IMR-90 (cell line): ENCODE measurements at regions not wholly inside any gene's neighbourhood (a gene's known extent, or its start where the extent isn't known, plus 50 kb on each side); places are given as distances from the start of the nearest gene placed in this dataset.

Experiments used
- ATAC-seq: fragments of 200-7000 bp; cut with Tn5 transposase; 2 replicates; pipeline ENCODE4 v1.9.1; 2020; ENCODE audit warnings: low read depth, mild to moderate bottlenecking, moderate library complexity
- BruUV-seq: library from RNA; stranded (reverse); fragments of 400-500 nt; replicated peaks from 2 replicates; lab custom pipeline; 2021; lab: Mats Ljungman, UMichigan
- CTCF ChIA-PET: fragments of 300-600 bp; formaldehyde crosslinking; extraction: SDS; loops from one replicate; lab custom pipeline; 2021; ENCODE audit warnings: antibody characterized with exemption; lab: Yijun Ruan, JAX
- POLR2A ChIA-PET: fragments of 300-600 bp; sonication (Branson Sonifier 250); formaldehyde crosslinking; loops from one replicate; lab custom pipeline; 2022; ENCODE audit warnings: antibody characterized with exemption; ENCODE audit not compliant: unreplicated experiment; lab: Charles Lee
- DNase-seq: peaks from one replicate; pipeline ENCODE4 v3.0.0; 2013
- H2AFZ ChIP-seq: replicated peaks from 2 replicates; pipeline ENCODE3; 2013; ENCODE audit warnings: low read length, mild to moderate bottlenecking; ENCODE audit not compliant: poor library complexity
- H2AK5ac ChIP-seq: 2 replicates; pipeline ENCODE4 v1.6.1; 2013; ENCODE audit warnings: low read depth, low read length, inconsistent platforms
- H2AK9ac ChIP-seq: replicated peaks from 2 replicates; pipeline ENCODE3; 2013; ENCODE audit warnings: mild to moderate bottlenecking, low read depth, low read length, moderate library complexity; ENCODE audit not compliant: poor library complexity
- H2BK120ac ChIP-seq: 2 replicates; pipeline ENCODE4 v1.6.1; 2013; ENCODE audit warnings: low read depth, low read length, inconsistent platforms
- H2BK15ac ChIP-seq: 3 replicates; pipeline ENCODE4 v1.6.1; 2013; ENCODE audit warnings: low read depth, low read length, inconsistent platforms
- H2BK20ac ChIP-seq: 2 replicates; pipeline ENCODE4 v1.6.1; 2013; ENCODE audit warnings: low read depth, mild to moderate bottlenecking, inconsistent platforms, low read length, moderate library complexity
- H2BK5ac ChIP-seq: 2 replicates; pipeline ENCODE4 v1.6.1; 2013; ENCODE audit warnings: mild to moderate bottlenecking, low read depth, low read length, inconsistent platforms; ENCODE audit not compliant: poor library complexity, severe bottlenecking
- H3K14ac ChIP-seq: replicated peaks from 2 replicates; pipeline ENCODE4 v1.6.1; 2013; ENCODE audit warnings: low read depth, low read length, inconsistent platforms
- H3K18ac ChIP-seq: 2 replicates; pipeline ENCODE4 v1.6.1; 2013; ENCODE audit warnings: low read depth, low read length, control low read depth
- H3K23ac ChIP-seq: 2 replicates; pipeline ENCODE4 v1.6.1; 2013; ENCODE audit warnings: low read depth, low read length, inconsistent platforms
- H3K27ac ChIP-seq: 2 replicates; pipeline ENCODE4 v1.5.1; 2013; ENCODE audit warnings: mild to moderate bottlenecking, control low read depth, low read length; ENCODE audit not compliant: insufficient read depth
- H3K27me3 ChIP-seq: 2 replicates; pipeline ENCODE4 v1.6.1; 2013; ENCODE audit warnings: low read length; ENCODE audit not compliant: control insufficient read depth, insufficient read depth
- H3K36me3 ChIP-seq: 2 replicates; pipeline ENCODE4 v1.6.1; 2013; ENCODE audit warnings: low read length, mixed read lengths; ENCODE audit not compliant: control insufficient read depth, insufficient read depth
- H3K4ac ChIP-seq: 2 replicates; pipeline ENCODE4 v1.6.1; 2013; ENCODE audit warnings: low read depth, low read length, inconsistent platforms
- H3K4me1 ChIP-seq: 2 replicates; pipeline ENCODE4 v1.6.1; 2013; ENCODE audit warnings: low read length, mixed read lengths; ENCODE audit not compliant: control insufficient read depth, insufficient read depth
- H3K4me2 ChIP-seq: 2 replicates; pipeline ENCODE4 v1.6.1; 2013; ENCODE audit warnings: low read depth, mild to moderate bottlenecking, control low read depth, low read length, moderate library complexity
- H3K4me3 ChIP-seq: 2 replicates; pipeline ENCODE4 v1.5.1; 2013; ENCODE audit warnings: low read depth, mild to moderate bottlenecking, control low read depth, low read length, moderate library complexity; ENCODE audit not compliant: insufficient read depth
- H3K56ac ChIP-seq: 2 replicates; pipeline ENCODE4 v1.6.1; 2013; ENCODE audit warnings: low read length, inconsistent platforms; ENCODE audit not compliant: insufficient read depth; ENCODE audit errors: extremely low read depth
- H3K79me1 ChIP-seq, 2 experiments: 2 replicates each; pipeline ENCODE4 v1.6.1; 2013; ENCODE audit warnings: low read length in 2 of 2, inconsistent platforms in 1 of 2, low read depth in 1 of 2
- H3K9ac ChIP-seq: 2 replicates; pipeline ENCODE4 v1.6.1; 2013; ENCODE audit warnings: low read depth, low read length, control low read depth
- H3K9me1 ChIP-seq: 2 replicates; pipeline ENCODE4 v1.6.1; 2013; ENCODE audit warnings: low read length, inconsistent platforms; ENCODE audit not compliant: insufficient read depth
- H3K9me3 ChIP-seq: 2 replicates; pipeline ENCODE4 v1.6.1; 2013; ENCODE audit warnings: low read length; ENCODE audit not compliant: control insufficient read depth, insufficient read depth
- H4K20me1 ChIP-seq: 2 replicates; pipeline ENCODE4 v1.6.1; 2013; ENCODE audit warnings: low read length, inconsistent platforms; ENCODE audit not compliant: insufficient read depth
- H4K5ac ChIP-seq: 2 replicates; pipeline ENCODE4 v1.6.1; 2013; ENCODE audit warnings: mild to moderate bottlenecking, low read depth, low read length, control low read depth
- H4K8ac ChIP-seq, 2 experiments: 2 replicates each; pipeline ENCODE4 v1.6.1; 2013; ENCODE audit warnings: low read depth in 2 of 2, low read length in 2 of 2, control low read depth in 1 of 2, inconsistent platforms in 1 of 2
- H4K91ac ChIP-seq: 2 replicates; pipeline ENCODE4 v1.6.1; 2013; ENCODE audit warnings: low read depth, low read length, inconsistent platforms; ENCODE audit not compliant: insufficient read depth
- BHLHE40 ChIP-seq: fragments of 150-350 bp; IDR thresholded peaks from 2 replicates; pipeline ENCODE4 v1.6.1; 2016; ENCODE audit warnings: mild to moderate bottlenecking, low read depth, low read length
- CEBPB ChIP-seq: IDR thresholded peaks from 2 replicates; pipeline ENCODE4 v1.6.1; 2012; ENCODE audit warnings: low read depth, low read length, improper control_type of control experiment
- FOS ChIP-seq: fragments of 150-350 bp; IDR thresholded peaks from 2 replicates; pipeline ENCODE4 v1.6.1; 2016; ENCODE audit warnings: low read depth, low read length
- MAFK ChIP-seq: IDR thresholded peaks from 2 replicates; pipeline ENCODE4 v1.6.1; 2012; ENCODE audit warnings: low read depth, low read length, improper control_type of control experiment
- MAZ ChIP-seq: IDR thresholded peaks from 2 replicates; pipeline ENCODE4 v1.6.1; 2012; ENCODE audit warnings: low read depth, mild to moderate bottlenecking, low read length, improper control_type of control experiment, moderate library complexity, borderline replicate concordance
- MXI1 ChIP-seq: IDR thresholded peaks from 2 replicates; pipeline ENCODE4 v1.6.1; 2012; ENCODE audit warnings: low read depth, mild to moderate bottlenecking, low read length, moderate library complexity, borderline replicate concordance
- NFE2L2 ChIP-seq: fragments of 150-350 bp; IDR thresholded peaks from 2 replicates; pipeline ENCODE4 v1.6.1; 2016; ENCODE audit warnings: low read depth, mild to moderate bottlenecking, low read length
- POLR2A ChIP-seq: IDR thresholded peaks from 2 replicates; pipeline ENCODE4 v1.6.1; 2012; ENCODE audit warnings: mild to moderate bottlenecking, low read depth, low read length
- RAD21 ChIP-seq: IDR thresholded peaks from 2 replicates; pipeline ENCODE4 v1.6.1; 2012; ENCODE audit warnings: low read length, improper control_type of control experiment
- RCOR1 ChIP-seq: IDR thresholded peaks from 2 replicates; pipeline ENCODE4 v1.6.1; 2012; ENCODE audit warnings: mild to moderate bottlenecking, low read length, improper control_type of control experiment; ENCODE audit not compliant: insufficient replicate concordance
- RFX5 ChIP-seq: IDR thresholded peaks from 2 replicates; pipeline ENCODE4 v1.8.0; 2012; ENCODE audit warnings: low read depth, mild to moderate bottlenecking, low read length, moderate library complexity
- WGBS, 2 experiments: methylation state at CpG; one replicate each; pipeline versions ENCODE4 v1.1.5 to v1.1.7; 2013; ENCODE audit warnings: missing lambda C conversion rate in 2 of 2; ENCODE audit not compliant: insufficient read length in 1 of 2; ENCODE audit errors: extremely low coverage in 2 of 2; 5-methylcytosine and 5-hydroxymethylcytosine counted together
- dilution Hi-C: fragments of 300-500 bp; cut with HindIII; formaldehyde crosslinking; loops from one replicate; pipeline ENCODE4 v1.14.3; 2018; ENCODE audit warnings: low sequenced_read_pairs; ENCODE audit not compliant: unreplicated experiment
- in situ Hi-C: fragments of 300-500 bp; cut with MboI; formaldehyde crosslinking; loops from 3 replicates; pipeline ENCODE4 v1.14.3; 2019; ENCODE audit warnings: low sequenced_read_pairs, inconsistent platforms, mixed read lengths
- intact Hi-C: fragments of 100-400 bp; cut with micrococcal nuclease; formaldehyde crosslinking; loops from 2 replicates; pipeline ENCODE4 v1.10.0; 2022
- TF ChIP-seq, protein P1 (sequence below): fragments of 150-350 bp; IDR thresholded peaks from 2 replicates; pipeline ENCODE4 v1.6.1; 2017; ENCODE audit warnings: mild to moderate bottlenecking, antibody characterized with exemption, low read length, low read depth
- TF ChIP-seq, protein P2 (sequence below): fragments of 150-350 bp; IDR thresholded peaks from 2 replicates; pipeline ENCODE4 v1.6.1; 2016; ENCODE audit warnings: low read depth, mild to moderate bottlenecking, low read length, moderate library complexity, borderline replicate concordance
- TF ChIP-seq, protein P3 (sequence below): conservative IDR thresholded peaks from 2 replicates; pipeline ENCODE4 v1.5.1; 2012; ENCODE audit warnings: mild to moderate bottlenecking, low read depth, low read length, improper control_type of control experiment

DNA sequence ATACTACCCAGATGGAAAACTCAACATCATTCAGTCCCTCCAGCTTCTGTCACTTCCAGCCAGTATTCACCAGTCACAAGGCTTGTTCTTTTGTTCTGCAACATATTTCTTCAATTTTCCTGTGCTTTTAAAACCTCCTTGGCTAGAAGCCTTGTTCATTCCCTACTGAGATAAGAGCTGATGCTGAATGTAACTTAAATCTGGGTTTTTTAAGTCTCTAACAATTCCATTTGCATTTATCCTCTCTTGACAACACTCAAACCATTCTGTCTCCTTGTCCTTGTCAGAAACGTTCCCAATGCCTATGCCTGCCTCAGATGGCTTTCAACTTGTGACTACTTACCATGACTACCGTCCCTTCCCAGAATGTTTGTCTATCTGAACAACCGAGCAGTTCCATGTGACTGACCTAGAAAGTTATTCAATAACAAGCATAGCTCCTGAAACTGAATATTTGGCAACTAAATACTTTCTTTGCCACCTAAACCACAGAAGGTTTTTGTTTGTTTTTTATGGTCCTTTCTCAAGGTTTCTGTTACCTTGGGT is 682.9 kb upstream of the GALNTL6 start:
- Histone ChIP-seq H2BK20ac (no peak overlapping the region), H3K36me3 (no peaks in the 10 kb centered on the region), H2BK120ac (no peak overlapping the region), H4K5ac (no peak overlapping the region), H3K79me1 (no peaks in the 10 kb centered on the region), H3K18ac (no peak overlapping the region), H3K4me3 (no peak overlapping the region), H4K8ac (no peak overlapping the region), H2AK9ac (no peak overlapping the region), H4K91ac (no peak overlapping the region), H3K4ac (no peak overlapping the region), H3K56ac (no peak overlapping the region), H3K9me1 (no peaks in the 10 kb centered on the region), H3K4me2 (no peak overlapping the region), H2BK15ac (no peak overlapping the region), H4K20me1 (no peaks in the 10 kb centered on the region), H2BK5ac (no peak overlapping the region), H3K9ac (no peak overlapping the region), H3K23ac (no peak overlapping the region), H3K4me1 (no peaks in the 10 kb centered on the region), H3K14ac (no peak overlapping the region), H2AFZ (no peak overlapping the region), H3K9me3 (peaks cover 3% of the 10 kb centered on the region; the same call in 1 of the 2 replicates), H3K27me3 (no peaks in the 10 kb centered on the region), H2AK5ac (no peak overlapping the region), H3K27ac (no peak overlapping the region)
- TF ChIP-seq MAFK: no peak
- TF ChIP-seq, protein P1, sequence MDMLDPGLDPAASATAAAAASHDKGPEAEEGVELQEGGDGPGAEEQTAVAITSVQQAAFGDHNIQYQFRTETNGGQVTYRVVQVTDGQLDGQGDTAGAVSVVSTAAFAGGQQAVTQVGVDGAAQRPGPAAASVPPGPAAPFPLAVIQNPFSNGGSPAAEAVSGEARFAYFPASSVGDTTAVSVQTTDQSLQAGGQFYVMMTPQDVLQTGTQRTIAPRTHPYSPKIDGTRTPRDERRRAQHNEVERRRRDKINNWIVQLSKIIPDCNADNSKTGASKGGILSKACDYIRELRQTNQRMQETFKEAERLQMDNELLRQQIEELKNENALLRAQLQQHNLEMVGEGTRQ: no peak
- no peak for TF ChIP-seq POLR2A
- no peak for TF ChIP-seq RFX5
- no peak for TF ChIP-seq RAD21
- TF ChIP-seq CEBPB: no peak
- TF ChIP-seq, protein P2, sequence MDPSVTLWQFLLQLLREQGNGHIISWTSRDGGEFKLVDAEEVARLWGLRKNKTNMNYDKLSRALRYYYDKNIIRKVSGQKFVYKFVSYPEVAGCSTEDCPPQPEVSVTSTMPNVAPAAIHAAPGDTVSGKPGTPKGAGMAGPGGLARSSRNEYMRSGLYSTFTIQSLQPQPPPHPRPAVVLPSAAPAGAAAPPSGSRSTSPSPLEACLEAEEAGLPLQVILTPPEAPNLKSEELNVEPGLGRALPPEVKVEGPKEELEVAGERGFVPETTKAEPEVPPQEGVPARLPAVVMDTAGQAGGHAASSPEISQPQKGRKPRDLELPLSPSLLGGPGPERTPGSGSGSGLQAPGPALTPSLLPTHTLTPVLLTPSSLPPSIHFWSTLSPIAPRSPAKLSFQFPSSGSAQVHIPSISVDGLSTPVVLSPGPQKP: no peak
- TF ChIP-seq RCOR1: no peak
- TF ChIP-seq, protein P3, sequence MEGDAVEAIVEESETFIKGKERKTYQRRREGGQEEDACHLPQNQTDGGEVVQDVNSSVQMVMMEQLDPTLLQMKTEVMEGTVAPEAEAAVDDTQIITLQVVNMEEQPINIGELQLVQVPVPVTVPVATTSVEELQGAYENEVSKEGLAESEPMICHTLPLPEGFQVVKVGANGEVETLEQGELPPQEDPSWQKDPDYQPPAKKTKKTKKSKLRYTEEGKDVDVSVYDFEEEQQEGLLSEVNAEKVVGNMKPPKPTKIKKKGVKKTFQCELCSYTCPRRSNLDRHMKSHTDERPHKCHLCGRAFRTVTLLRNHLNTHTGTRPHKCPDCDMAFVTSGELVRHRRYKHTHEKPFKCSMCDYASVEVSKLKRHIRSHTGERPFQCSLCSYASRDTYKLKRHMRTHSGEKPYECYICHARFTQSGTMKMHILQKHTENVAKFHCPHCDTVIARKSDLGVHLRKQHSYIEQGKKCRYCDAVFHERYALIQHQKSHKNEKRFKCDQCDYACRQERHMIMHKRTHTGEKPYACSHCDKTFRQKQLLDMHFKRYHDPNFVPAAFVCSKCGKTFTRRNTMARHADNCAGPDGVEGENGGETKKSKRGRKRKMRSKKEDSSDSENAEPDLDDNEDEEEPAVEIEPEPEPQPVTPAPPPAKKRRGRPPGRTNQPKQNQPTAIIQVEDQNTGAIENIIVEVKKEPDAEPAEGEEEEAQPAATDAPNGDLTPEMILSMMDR: no peak
- TF ChIP-seq MXI1: no peak
- no peak for TF ChIP-seq BHLHE40
- no peak for TF ChIP-seq NFE2L2
- TF ChIP-seq MAZ: no peak
- no peak for TF ChIP-seq FOS
- intact Hi-C loops (no loop called here), dilution Hi-C loops (no loop called here), in situ Hi-C loops (no loop called here)
- no TSS peak for BruUV-seq
- DNase-seq: no peak
- WGBS, 2 experiments: 0% methylated on average over 1 of the region's 3 CpGs; no CpG with 5 or more reads in 1 of the 2 experiments
- ChIA-PET CTCF (no interaction called here), POLR2A (no interaction called here)
- ATAC-seq: no peak
